Endothelial cell of hepatic sinusoid (primary cell): ENCODE measurements at regions not wholly inside any gene's neighbourhood (a gene's known extent, or its start where the extent isn't known, plus 50 kb on each side); places are given as distances from the start of the nearest gene placed in this dataset.

Source experiments
- in situ Hi-C: cut with HindIII; loops from 2 replicates; pipeline ENCODE4 v1.10.0; 2017; ENCODE audit warnings: low sequenced_read_pairs

GRCh38 chr3:13690636-13691035, 141.7 kb downstream of the FBLN2 start:
- in situ Hi-C loops = no loop called here

GRCh38 chr3:13689373-13690260, 140.7 kb downstream of the FBLN2 start:
- in situ Hi-C loops = loop anchor here (10.0 kb wide), 1 partner anchor 75 kb away; no protein-coding TSS in a partner anchor

GRCh38 chr3:13688824-13689223, 139.9 kb downstream of the FBLN2 start:
- in situ Hi-C loops = loop anchor here (10.0 kb wide), 1 partner anchor 74 kb away; no protein-coding TSS in a partner anchor

GRCh38 chr3:13688034-13688433, 139.1 kb downstream of the FBLN2 start:
- in situ Hi-C loops = loop anchor here (10.0 kb wide), 1 partner anchor 73 kb away; no protein-coding TSS in a partner anchor
